GM23338 (cell line): ENCODE measurements at regions not wholly inside any gene's neighbourhood (a gene's known extent, or its start where the extent isn't known, plus 50 kb on each side); places are given as distances from the start of the nearest gene placed in this dataset.

Experiments
- ATAC-seq: fragments of 200-7000 bp; cut with Tn5 transposase; 3 replicates; pipeline ENCODE4 v1.9.1; 2020
- DNase-seq: peaks from one replicate; pipeline ENCODE4 v3.0.0-alpha.2; 2015; ENCODE audit warnings: low spot score
- H2AFZ ChIP-seq: fragments of 200-600 bp; sonication (generic); 2 replicates; pipeline ENCODE4 v1.8.0; 2016; ENCODE audit warnings: antibody characterized with exemption, mild to moderate bottlenecking, moderate library complexity
- H3F3A ChIP-seq: fragments of 200-600 bp; sonication (generic); replicated peaks from 2 replicates; pipeline ENCODE4 v1.8.0; 2017; ENCODE audit warnings: antibody characterized with exemption, mixed run types, low read depth
- H3K27ac ChIP-seq: fragments of 200-600 bp; sonication (generic); 2 replicates; pipeline ENCODE4 v1.6.1; 2016; ENCODE audit warnings: low read depth
- H3K27me3 ChIP-seq: fragments of 200-600 bp; sonication (generic); 2 replicates; pipeline ENCODE4 v1.8.0; 2016; ENCODE audit warnings: mild to moderate bottlenecking, mixed run types, moderate library complexity; ENCODE audit not compliant: insufficient read depth
- H3K36me3 ChIP-seq: fragments of 200-600 bp; sonication (generic); 2 replicates; pipeline ENCODE4 v1.8.0; 2016; ENCODE audit warnings: mild to moderate bottlenecking; ENCODE audit not compliant: insufficient read depth
- H3K4me1 ChIP-seq: fragments of 200-600 bp; sonication (generic); 2 replicates; pipeline ENCODE4 v1.8.0; 2016; ENCODE audit warnings: mild to moderate bottlenecking, moderate library complexity; ENCODE audit not compliant: insufficient read depth
- H3K4me2 ChIP-seq: fragments of 200-600 bp; sonication (generic); 2 replicates; pipeline ENCODE4 v1.7.1; 2017; ENCODE audit warnings: mixed run types
- H3K4me3 ChIP-seq: fragments of 200-600 bp; sonication (generic); 2 replicates; pipeline ENCODE4 v1.6.1; 2016; ENCODE audit warnings: mixed run types
- H3K79me2 ChIP-seq: fragments of 200-600 bp; sonication (generic); replicated peaks from 2 replicates; pipeline ENCODE4 v1.8.0; 2017; ENCODE audit warnings: mild to moderate bottlenecking; ENCODE audit not compliant: insufficient read depth
- H3K9me2 ChIP-seq: fragments of 200-600 bp; sonication (generic); 2 replicates; pipeline ENCODE4 v1.8.0; 2017; ENCODE audit not compliant: insufficient read depth
- H4K20me1 ChIP-seq: fragments of 200-600 bp; sonication (generic); replicated peaks from 2 replicates; pipeline ENCODE4 v1.8.0; 2017; ENCODE audit warnings: mild to moderate bottlenecking; ENCODE audit not compliant: insufficient read depth
- H3K27ac Mint-ChIP-seq: 2 replicates; pipeline ENCODE4 v1.8.0; 2020; ENCODE audit warnings: inconsistent platforms, mild to moderate bottlenecking, moderate library complexity, mixed read lengths
- H3K27me3 Mint-ChIP-seq: 3 replicates; pipeline ENCODE4 v1.8.0; 2022; ENCODE audit warnings: low read depth, mild to moderate bottlenecking, moderate library complexity, mixed read lengths, inconsistent platforms; ENCODE audit not compliant: insufficient read depth, poor library complexity
- H3K36me3 Mint-ChIP-seq: 3 replicates; pipeline ENCODE4 v1.8.0; 2021; ENCODE audit warnings: low read depth, mild to moderate bottlenecking, inconsistent platforms, moderate library complexity, mixed read lengths
- H3K4me1 Mint-ChIP-seq: 3 replicates; pipeline ENCODE4 v1.8.0; 2020; ENCODE audit warnings: mild to moderate bottlenecking, inconsistent platforms, mixed read lengths
- H3K4me3 Mint-ChIP-seq: 3 replicates; pipeline ENCODE4 v1.8.0; 2021; ENCODE audit warnings: moderate library complexity, mild to moderate bottlenecking, inconsistent platforms, mixed read lengths
- H3K9me3 Mint-ChIP-seq: 3 replicates; pipeline ENCODE4 v1.8.0; 2020; ENCODE audit warnings: moderate library complexity, mild to moderate bottlenecking, inconsistent platforms, mixed read lengths
- CREB1 ChIP-seq: fragments of 250-450 bp; sonication (Bioruptor Pico); IDR thresholded peaks from 2 replicates; pipeline ENCODE4 v1.5.0; 2020; ENCODE audit warnings: low read depth, mild to moderate bottlenecking, moderate library complexity
- EZH2 ChIP-seq: fragments of 200-600 bp; sonication (generic); IDR thresholded peaks from one replicate; pipeline ENCODE4 v1.8.0; 2017; ENCODE audit warnings: antibody characterized with exemption, mild to moderate bottlenecking, low read depth; ENCODE audit not compliant: unreplicated experiment
- EZH2phosphoT487 ChIP-seq: fragments of 200-600 bp; sonication (generic); IDR thresholded peaks from one replicate; pipeline ENCODE4 v1.8.1; 2018; ENCODE audit warnings: antibody characterized with exemption; ENCODE audit not compliant: unreplicated experiment
- JUNB ChIP-seq: IDR thresholded peaks from one replicate; pipeline ENCODE4 v1.6.1; 2016; ENCODE audit warnings: antibody characterized with exemption; ENCODE audit not compliant: unreplicated experiment
- NANOG ChIP-seq: IDR thresholded peaks from 2 replicates; pipeline ENCODE4 v1.6.1; 2016; ENCODE audit warnings: antibody characterized with exemption, borderline replicate concordance
- POLR2AphosphoS5 ChIP-seq: IDR thresholded peaks from 2 replicates; pipeline ENCODE4 v1.6.1; 2016; ENCODE audit warnings: antibody characterized with exemption, low read depth
- STAT1 ChIP-seq: IDR thresholded peaks from one replicate; pipeline ENCODE4 v1.6.1; 2016; ENCODE audit warnings: antibody characterized with exemption; ENCODE audit not compliant: unreplicated experiment
- ZNF114 ChIP-seq: fragments of 250-450 bp; sonication (Bioruptor Pico); IDR thresholded peaks from 2 replicates; pipeline ENCODE4 v1.5.0; 2020; ENCODE audit warnings: mild to moderate bottlenecking, moderate library complexity
- ZNF331 ChIP-seq: fragments of 250-450 bp; sonication (Bioruptor Pico); IDR thresholded peaks from 2 replicates; pipeline ENCODE4 v1.5.0; 2020; ENCODE audit warnings: low read depth, mild to moderate bottlenecking, moderate library complexity
- TF ChIP-seq, protein P1 (sequence below): IDR thresholded peaks from 2 replicates; pipeline ENCODE4 v1.6.1; 2016; ENCODE audit warnings: antibody characterized with exemption
- TF ChIP-seq, protein P2 (sequence below), 2 experiments: fragments of 200-600 bp in 1 of 2; sonication (generic) in 1 of 2; conservative IDR thresholded peaks; 2 replicates each; pipeline versions ENCODE4 v1.5.1 to v1.6.1; 2016 to 2017; ENCODE audit warnings: antibody characterized with exemption in 2 of 2, low read depth in 2 of 2, mild to moderate bottlenecking in 2 of 2, moderate library complexity in 1 of 2
- TF ChIP-seq, protein P3 (sequence below): IDR thresholded peaks from one replicate; pipeline ENCODE4 v1.6.1; 2018; ENCODE audit warnings: antibody characterized with exemption; ENCODE audit not compliant: unreplicated experiment
- TF ChIP-seq, protein P4 (sequence below): fragments of 250-450 bp; sonication (Bioruptor Pico); IDR thresholded peaks from 2 replicates; pipeline ENCODE4 v1.5.0; 2020; ENCODE audit warnings: mild to moderate bottlenecking, moderate library complexity

DNA sequence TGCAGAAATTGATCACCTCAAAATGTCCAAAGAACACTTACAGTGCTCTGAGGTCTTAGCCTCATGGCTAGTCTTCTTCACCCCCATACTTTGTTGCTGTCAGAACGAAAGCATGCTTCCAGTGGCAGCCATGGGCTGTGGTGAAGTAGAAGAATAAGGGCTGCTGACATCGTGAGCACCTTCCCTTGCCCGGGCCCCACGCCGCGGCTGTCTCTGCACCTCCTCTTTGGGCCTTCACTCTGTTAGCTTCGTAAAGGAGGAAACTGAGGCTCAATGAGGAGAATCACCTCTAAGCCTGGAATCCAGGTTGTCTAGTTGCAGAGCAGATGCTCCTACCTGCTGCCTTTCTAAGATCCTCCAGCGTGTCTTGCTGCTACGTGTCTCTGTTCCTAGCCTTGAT, 139.5 kb upstream of the SLC28A3 start:
- Histone ChIP-seq H3K27me3 (no peaks in the 10 kb centered on the region), H2AFZ (peak overlapping the region; percentile 80), H3K4me1 (no peaks in the 10 kb centered on the region), H3K9me2 (0 out of 2 replicates have a peak, but pooled peaks cover 3% of the 10 kb centered on the region), H4K20me1 (no peaks in the 10 kb centered on the region), H3F3A (no peaks in the 10 kb centered on the region), H3K4me3 (no peak overlapping the region), H3K27ac (no peak overlapping the region), H3K36me3 (no peaks in the 10 kb centered on the region), H3K4me2 (no peak overlapping the region), H3K79me2 (no peaks in the 10 kb centered on the region)
- H3K9me3 Mint-ChIP-seq: no peaks in the 10 kb centered on the region
- H3K27me3 Mint-ChIP-seq: peaks cover 4% of the 10 kb centered on the region
- H3K4me1 Mint-ChIP-seq: peaks cover 7% of the 10 kb centered on the region; the same call in 2 of the 3 replicates
- TF ChIP-seq ZNF114 (CRISPR knock-in tag): no peak
- TF ChIP-seq, protein P1, sequence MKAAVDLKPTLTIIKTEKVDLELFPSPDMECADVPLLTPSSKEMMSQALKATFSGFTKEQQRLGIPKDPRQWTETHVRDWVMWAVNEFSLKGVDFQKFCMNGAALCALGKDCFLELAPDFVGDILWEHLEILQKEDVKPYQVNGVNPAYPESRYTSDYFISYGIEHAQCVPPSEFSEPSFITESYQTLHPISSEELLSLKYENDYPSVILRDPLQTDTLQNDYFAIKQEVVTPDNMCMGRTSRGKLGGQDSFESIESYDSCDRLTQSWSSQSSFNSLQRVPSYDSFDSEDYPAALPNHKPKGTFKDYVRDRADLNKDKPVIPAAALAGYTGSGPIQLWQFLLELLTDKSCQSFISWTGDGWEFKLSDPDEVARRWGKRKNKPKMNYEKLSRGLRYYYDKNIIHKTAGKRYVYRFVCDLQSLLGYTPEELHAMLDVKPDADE: no peak
- no peak for TF ChIP-seq JUNB
- no peak for TF ChIP-seq ZNF331
- TF ChIP-seq, protein P2, sequence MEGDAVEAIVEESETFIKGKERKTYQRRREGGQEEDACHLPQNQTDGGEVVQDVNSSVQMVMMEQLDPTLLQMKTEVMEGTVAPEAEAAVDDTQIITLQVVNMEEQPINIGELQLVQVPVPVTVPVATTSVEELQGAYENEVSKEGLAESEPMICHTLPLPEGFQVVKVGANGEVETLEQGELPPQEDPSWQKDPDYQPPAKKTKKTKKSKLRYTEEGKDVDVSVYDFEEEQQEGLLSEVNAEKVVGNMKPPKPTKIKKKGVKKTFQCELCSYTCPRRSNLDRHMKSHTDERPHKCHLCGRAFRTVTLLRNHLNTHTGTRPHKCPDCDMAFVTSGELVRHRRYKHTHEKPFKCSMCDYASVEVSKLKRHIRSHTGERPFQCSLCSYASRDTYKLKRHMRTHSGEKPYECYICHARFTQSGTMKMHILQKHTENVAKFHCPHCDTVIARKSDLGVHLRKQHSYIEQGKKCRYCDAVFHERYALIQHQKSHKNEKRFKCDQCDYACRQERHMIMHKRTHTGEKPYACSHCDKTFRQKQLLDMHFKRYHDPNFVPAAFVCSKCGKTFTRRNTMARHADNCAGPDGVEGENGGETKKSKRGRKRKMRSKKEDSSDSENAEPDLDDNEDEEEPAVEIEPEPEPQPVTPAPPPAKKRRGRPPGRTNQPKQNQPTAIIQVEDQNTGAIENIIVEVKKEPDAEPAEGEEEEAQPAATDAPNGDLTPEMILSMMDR (conservative IDR thresholded peaks at IDR 0.05; ENCODE audit: low read depth in 2 of 2): no peak
- no peak for TF ChIP-seq NANOG
- TF ChIP-seq, protein P3, sequence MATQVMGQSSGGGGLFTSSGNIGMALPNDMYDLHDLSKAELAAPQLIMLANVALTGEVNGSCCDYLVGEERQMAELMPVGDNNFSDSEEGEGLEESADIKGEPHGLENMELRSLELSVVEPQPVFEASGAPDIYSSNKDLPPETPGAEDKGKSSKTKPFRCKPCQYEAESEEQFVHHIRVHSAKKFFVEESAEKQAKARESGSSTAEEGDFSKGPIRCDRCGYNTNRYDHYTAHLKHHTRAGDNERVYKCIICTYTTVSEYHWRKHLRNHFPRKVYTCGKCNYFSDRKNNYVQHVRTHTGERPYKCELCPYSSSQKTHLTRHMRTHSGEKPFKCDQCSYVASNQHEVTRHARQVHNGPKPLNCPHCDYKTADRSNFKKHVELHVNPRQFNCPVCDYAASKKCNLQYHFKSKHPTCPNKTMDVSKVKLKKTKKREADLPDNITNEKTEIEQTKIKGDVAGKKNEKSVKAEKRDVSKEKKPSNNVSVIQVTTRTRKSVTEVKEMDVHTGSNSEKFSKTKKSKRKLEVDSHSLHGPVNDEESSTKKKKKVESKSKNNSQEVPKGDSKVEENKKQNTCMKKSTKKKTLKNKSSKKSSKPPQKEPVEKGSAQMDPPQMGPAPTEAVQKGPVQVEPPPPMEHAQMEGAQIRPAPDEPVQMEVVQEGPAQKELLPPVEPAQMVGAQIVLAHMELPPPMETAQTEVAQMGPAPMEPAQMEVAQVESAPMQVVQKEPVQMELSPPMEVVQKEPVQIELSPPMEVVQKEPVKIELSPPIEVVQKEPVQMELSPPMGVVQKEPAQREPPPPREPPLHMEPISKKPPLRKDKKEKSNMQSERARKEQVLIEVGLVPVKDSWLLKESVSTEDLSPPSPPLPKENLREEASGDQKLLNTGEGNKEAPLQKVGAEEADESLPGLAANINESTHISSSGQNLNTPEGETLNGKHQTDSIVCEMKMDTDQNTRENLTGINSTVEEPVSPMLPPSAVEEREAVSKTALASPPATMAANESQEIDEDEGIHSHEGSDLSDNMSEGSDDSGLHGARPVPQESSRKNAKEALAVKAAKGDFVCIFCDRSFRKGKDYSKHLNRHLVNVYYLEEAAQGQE: no peak
- TF ChIP-seq EZH2: no peak
- no peak for TF ChIP-seq CREB1 (CRISPR knock-in tag)
- TF ChIP-seq POLR2AphosphoS5: no peak
- TF ChIP-seq EZH2phosphoT487: no peak
- TF ChIP-seq, protein P4, sequence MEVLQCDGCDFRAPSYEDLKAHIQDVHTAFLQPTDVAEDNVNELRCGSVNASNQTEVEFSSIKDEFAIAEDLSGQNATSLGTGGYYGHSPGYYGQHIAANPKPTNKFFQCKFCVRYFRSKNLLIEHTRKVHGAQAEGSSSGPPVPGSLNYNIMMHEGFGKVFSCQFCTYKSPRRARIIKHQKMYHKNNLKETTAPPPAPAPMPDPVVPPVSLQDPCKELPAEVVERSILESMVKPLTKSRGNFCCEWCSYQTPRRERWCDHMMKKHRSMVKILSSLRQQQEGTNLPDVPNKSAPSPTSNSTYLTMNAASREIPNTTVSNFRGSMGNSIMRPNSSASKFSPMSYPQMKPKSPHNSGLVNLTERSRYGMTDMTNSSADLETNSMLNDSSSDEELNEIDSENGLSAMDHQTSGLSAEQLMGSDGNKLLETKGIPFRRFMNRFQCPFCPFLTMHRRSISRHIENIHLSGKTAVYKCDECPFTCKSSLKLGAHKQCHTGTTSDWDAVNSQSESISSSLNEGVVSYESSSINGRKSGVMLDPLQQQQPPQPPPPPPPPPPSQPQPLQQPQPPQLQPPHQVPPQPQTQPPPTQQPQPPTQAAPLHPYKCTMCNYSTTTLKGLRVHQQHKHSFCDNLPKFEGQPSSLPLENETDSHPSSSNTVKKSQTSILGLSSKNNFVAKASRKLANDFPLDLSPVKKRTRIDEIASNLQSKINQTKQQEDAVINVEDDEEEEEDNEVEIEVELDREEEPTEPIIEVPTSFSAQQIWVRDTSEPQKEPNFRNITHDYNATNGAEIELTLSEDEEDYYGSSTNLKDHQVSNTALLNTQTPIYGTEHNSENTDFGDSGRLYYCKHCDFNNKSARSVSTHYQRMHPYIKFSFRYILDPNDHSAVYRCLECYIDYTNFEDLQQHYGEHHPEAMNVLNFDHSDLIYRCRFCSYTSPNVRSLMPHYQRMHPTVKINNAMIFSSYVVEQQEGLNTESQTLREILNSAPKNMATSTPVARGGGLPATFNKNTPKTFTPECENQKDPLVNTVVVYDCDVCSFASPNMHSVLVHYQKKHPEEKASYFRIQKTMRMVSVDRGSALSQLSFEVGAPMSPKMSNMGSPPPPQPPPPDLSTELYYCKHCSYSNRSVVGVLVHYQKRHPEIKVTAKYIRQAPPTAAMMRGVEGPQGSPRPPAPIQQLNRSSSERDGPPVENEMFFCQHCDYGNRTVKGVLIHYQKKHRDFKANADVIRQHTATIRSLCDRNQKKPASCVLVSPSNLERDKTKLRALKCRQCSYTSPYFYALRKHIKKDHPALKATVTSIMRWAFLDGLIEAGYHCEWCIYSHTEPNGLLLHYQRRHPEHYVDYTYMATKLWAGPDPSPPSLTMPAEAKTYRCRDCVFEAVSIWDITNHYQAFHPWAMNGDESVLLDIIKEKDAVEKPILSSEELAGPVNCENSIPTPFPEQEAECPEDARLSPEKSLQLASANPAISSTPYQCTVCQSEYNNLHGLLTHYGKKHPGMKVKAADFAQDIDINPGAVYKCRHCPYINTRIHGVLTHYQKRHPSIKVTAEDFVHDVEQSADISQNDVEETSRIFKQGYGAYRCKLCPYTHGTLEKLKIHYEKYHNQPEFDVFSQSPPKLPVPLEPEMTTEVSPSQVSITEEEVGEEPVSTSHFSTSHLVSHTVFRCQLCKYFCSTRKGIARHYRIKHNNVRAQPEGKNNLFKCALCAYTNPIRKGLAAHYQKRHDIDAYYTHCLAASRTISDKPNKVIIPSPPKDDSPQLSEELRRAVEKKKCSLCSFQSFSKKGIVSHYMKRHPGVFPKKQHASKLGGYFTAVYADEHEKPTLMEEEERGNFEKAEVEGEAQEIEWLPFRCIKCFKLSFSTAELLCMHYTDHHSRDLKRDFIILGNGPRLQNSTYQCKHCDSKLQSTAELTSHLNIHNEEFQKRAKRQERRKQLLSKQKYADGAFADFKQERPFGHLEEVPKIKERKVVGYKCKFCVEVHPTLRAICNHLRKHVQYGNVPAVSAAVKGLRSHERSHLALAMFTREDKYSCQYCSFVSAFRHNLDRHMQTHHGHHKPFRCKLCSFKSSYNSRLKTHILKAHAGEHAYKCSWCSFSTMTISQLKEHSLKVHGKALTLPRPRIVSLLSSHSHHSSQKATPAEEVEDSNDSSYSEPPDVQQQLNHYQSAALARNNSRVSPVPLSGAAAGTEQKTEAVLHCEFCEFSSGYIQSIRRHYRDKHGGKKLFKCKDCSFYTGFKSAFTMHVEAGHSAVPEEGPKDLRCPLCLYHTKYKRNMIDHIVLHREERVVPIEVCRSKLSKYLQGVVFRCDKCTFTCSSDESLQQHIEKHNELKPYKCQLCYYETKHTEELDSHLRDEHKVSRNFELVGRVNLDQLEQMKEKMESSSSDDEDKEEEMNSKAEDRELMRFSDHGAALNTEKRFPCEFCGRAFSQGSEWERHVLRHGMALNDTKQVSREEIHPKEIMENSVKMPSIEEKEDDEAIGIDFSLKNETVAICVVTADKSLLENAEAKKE (CRISPR knock-in tag): no peak
- no peak for TF ChIP-seq STAT1
- no peaks in the 10 kb centered on the region for H3K36me3 Mint-ChIP-seq
- DNase-seq (no peak), ATAC-seq (no peak)
- no peak overlapping the region for H3K4me3 Mint-ChIP-seq
- H3K27ac Mint-ChIP-seq: no peak overlapping the region
